GM18867 (cell line): ENCODE measurements at regions not wholly inside any gene's neighbourhood (a gene's known extent, or its start where the extent isn't known, plus 50 kb on each side); places are given as distances from the start of the nearest gene placed in this dataset.

ENCODE experiments used
- ATAC-seq: cut with Tn5 transposase; IDR thresholded peaks from one replicate; pipeline ENCODE4 v1.9.1; 2021; ENCODE audit warnings: mild to moderate bottlenecking, moderate library complexity; ENCODE audit not compliant: unreplicated experiment

- peak; percentile 72 for ATAC-seq
Measured at GRCh38 chr7:88700725-88701124, 58.8 kb upstream of the ZNF804B start.

DNA sequence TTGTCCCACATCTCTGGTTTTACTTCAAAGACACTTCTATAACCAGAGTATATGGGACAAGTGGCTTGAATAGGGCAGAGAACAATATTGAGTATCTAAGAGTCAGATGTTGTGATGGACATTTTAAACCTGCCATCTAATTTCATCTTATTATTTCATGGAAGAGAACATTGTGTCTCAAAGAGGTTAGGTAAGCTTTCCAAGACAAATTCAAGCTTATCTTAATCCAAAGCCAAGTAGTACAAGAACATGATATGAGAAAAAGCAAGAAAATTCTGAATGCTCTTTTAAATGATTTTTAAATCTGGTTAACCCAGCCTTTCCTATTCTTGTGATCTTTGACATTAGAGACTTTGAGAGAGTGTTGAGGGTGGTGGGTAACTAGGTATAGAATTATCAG is 65.3 kb upstream of the ZNF804B start:
- ATAC-seq: no peak

GRCh38 chr7:88693131-88693530 is 66.4 kb upstream of the ZNF804B start:
- no peak for ATAC-seq

- ATAC-seq: no peak
Measured at GRCh38 chr7:88692493-88692892, 67.0 kb upstream of the ZNF804B start.

GRCh38 chr7:88689821-88690220 is 69.7 kb upstream of the ZNF804B start:
- ATAC-seq: no peak

DNA sequence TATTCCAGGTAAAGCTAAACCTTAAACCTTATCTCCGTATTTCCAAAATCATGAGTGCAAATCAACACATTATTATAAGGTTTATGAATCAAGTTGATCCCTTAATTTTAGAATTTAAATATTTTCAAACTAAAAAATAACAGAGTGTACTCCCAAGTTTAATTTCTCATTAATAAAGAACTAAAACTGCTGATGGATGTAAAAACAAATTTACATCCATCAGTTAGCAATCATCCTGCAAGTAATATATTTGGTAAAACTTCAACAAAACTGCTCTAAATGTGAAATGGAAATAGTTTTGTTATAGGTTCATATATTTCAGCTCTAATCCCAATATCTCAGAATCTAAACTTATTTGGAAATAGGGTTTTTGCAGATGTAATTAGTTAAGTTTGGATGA is 71.3 kb upstream of the ZNF804B start:
- ATAC-seq: no peak

GRCh38 chr7:88686468-88687229 is 72.9 kb upstream of the ZNF804B start:
- no peak for ATAC-seq

GRCh38 chr7:88681682-88682081 is 77.8 kb upstream of the ZNF804B start:
- no peak for ATAC-seq

DNA sequence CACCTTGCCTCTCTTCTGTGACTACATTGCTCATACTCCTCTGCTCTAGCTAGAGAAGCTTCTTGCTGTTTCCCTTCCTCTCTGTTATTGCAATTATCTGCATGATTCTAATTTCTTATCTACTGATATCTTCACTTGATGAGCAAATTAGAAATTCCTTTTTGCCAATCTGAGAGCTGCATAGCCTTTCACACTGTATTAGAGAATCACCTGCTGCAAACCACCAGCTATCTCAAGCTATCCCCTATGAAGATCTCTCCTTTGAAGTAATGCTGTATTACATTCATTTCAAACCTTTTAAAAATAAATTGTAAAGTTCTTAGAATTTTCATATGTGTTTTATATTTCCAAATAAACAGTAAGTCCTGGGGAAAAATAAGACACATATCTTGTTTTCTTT is 89.0 kb upstream of the ZNF804B start:
- no peak for ATAC-seq

DNA sequence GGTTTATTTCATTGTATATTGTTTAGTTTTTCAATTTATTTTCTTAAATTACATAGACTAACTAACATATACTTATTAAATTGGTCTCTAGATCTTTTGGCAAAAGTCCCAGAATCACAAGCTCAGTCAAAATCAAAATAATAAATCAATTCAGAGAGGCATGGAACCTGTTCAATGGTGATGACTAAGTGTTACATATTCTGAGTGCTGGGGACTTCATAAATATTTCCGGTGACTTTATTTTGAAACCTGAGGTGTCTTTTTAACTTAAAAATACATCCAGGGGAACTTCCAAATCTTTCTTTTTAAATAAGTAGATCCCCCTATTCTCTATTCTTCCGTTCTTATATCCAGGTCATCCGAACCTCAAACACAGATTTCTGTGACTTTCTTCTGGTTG is 89.6 kb upstream of the ZNF804B start:
- ATAC-seq: peak; percentile 58

DNA sequence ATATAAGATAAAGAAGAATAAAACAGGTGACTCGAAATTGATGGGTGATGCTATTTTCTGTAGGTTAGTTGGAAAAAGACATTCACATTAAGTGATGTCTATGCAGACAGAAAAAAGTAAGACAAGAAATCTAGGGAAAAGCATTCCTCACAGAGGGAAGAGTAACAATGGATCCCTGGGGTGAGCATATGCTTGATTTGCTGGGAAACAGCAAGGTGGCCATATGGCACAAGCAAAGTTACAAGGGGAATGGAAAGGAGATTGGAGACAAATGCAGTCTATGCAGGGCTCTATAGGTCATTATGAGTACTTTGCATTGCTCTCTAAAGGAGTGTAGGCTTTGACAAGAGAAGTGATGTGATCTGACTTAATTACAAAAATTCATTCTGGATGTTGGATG is 90.9 kb upstream of the ZNF804B start:
- ATAC-seq: no peak

GRCh38 chr7:88666626-88667025 is 92.9 kb upstream of the ZNF804B start:
- no peak for ATAC-seq

DNA sequence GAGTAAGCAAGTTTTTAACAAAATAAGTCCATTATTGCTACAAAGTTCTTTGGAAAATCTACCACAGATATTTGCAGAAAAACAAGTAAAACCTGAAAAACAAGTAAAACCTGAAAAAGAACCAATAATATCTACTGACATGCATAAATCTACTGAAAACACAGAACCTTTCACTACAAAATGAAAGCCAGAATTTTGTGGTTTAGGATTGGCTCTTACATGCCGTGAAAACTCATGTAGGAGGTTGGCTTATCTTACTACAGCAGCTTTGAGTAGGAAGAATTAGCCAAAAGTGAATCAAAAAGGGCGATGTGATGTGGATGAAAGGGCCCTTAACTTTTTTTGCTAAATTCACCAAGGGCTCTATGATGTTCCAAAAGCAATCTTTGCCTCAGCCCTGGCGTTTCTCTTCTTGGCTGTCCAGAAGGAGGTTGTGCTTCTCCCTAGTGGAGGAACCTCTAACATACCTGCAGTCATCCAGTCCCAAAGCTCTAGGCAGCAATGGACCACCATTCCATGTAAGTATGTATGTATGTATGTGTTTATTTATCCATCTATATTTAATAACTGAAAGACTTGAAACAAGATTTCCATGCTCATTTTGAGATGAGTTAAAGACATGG is 93.5 kb upstream of the ZNF804B start:
- peak; percentile 27 for ATAC-seq

GRCh38 chr7:88664630-88665233 is 94.8 kb upstream of the ZNF804B start:
- ATAC-seq: no peak

- ATAC-seq: no peak
Measured at GRCh38 chr7:88661921-88662320, 97.6 kb upstream of the ZNF804B start.

DNA sequence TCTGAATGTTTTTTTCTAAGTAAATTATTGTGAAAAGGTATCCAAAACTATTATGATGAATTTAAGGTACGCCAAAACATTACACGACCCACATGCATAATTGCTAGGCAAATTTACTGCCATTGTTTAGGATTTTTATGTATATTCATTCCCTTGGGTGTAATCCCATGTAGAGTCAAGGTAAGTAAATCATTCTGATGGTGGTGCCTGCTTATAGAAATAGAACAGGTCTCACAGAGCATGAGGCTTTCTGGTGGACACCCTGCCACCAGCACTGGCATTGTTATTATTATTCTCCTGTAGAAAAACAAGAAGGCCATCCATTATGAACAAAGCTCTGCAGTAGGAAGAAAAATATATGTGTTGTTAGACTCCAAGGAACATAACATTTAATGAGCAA is 111.7 kb upstream of the ZNF804B start:
- no peak for ATAC-seq

DNA sequence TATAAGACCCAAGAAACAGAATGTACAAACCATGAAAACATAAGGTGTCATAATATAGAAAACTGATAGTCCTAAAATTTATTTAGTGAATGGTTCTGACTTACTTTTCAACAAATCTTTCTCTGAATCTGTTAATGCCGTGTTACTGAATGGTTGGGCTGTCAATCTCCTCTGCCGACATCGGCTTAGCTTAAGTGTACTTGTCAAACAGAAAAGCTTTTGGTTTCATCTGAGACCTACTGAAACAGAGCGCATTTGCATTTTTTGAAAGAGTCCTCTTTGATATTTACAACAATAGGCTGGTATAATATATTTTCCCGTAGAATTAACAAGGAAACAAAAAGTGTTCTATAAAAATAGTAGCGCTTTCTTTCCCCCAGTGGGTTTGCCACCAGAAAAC is 120.9 kb upstream of the ZNF804B start:
- peak; percentile 52 for ATAC-seq

DNA sequence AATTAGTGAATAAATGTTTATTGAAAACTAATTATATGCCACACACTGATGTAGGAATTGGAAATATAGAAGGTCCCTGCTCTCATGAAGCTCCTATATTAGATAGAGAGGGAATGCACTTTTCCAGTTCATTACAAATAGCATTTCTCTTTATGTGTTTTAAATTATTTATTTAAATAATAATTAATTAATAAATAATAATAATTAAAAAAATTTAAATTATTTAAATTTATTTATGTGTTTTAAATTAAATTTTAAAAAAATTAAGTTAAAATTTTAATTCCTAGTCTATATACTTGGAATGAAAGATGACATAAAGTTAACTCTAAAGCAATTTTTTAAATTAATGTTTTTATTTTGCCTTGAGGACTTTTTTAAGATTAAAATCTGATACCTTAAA is 121.7 kb upstream of the ZNF804B start:
- ATAC-seq: no peak

- no peak for ATAC-seq
Measured at GRCh38 chr7:88635149-88635548, 124.4 kb upstream of the ZNF804B start.

DNA sequence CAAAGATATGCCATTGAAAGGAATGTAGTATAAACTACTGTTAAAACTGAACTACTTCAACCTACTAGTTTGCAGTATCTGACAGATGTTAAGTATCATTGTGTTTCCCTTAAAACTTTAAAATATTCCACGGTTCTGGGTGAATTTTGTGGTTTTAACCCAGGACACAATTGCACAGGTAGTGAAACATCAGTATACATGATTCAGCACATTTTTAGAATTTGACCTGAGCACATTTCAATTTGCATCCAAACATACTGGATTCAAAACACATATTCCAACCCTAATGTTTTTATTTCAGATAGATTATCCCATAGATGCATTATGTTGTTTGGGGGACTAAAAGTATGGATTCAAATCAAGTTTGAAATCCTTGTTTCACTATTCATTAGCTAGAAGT is 129.9 kb upstream of the ZNF804B start:
- ATAC-seq: no peak

DNA sequence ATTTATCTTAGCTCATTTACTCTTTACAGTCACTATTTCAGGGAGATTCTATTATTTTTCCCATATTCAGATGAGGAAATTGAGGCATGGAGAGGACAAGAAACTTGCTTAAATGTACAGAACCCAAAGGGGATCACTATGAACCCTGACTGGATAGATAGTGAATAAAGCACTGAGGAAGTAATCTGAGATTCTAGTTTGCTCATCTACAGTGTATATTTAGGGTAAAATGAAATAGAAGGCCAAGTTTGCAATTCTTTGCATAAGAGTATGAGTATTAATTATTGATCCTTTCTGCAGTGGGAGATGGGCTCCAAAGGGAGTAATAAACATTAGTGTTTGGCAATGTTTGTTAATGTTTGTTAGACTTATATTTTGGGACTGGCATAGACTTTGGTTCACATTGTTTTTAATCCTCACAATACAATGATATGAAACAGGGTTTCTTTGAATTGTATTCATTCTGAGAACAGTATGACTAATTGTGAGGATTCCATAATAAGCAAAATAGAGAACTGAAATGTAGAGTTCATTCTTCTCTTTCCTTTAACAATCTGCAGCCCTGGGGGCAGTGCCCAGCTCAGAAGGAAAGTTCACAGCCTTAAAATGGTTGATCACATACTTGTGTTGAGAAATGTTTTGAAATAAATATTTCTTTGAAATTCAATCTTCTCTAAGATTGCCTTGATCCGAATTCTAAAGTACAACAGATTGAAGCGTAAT is 131.0 kb upstream of the ZNF804B start:
- peak; percentile 100 for ATAC-seq

- ATAC-seq: no peak
Measured at GRCh38 chr7:88617185-88617584, 142.3 kb upstream of the ZNF804B start.
